ENCODE measurements at regions not wholly inside any gene's neighbourhood (a gene's known extent, or its start where the extent isn't known, plus 50 kb on each side); places are given as distances from the start of the nearest gene placed in this dataset.

GRCh38 chr1:30600258-30600657 is 123.1 kb downstream of the MATN1 start:
- no peak for TF ChIP-seq CTCF (IDR thresholded peaks at IDR 0.05)
- Histone ChIP-seq H3K27me3 (no peaks in the 10 kb centered on the region), H3K36me3 (no peaks in the 10 kb centered on the region), H3K4me1 (ENCODE audit: control insufficient read depth in 1 of 2, insufficient read depth in 1 of 2, low read depth in 1 of 2, low read length in 1 of 2) (no peaks in the 10 kb centered on the region), H3K4me3 (ENCODE audit: low read depth in 1 of 2, low read length in 1 of 2) (no peak overlapping the region), H3K27ac (no peak overlapping the region), H3K9me3 (no peaks in the 10 kb centered on the region)

- Histone ChIP-seq H3K4me3 (ENCODE audit: low read depth in 1 of 2, low read length in 1 of 2) (no peak overlapping the region), H3K36me3 (no peaks in the 10 kb centered on the region), H3K27me3 (no peaks in the 10 kb centered on the region), H3K27ac (no peak overlapping the region), H3K4me1 (ENCODE audit: control insufficient read depth in 1 of 2, insufficient read depth in 1 of 2, low read depth in 1 of 2, low read length in 1 of 2) (no peaks in the 10 kb centered on the region), H3K9me3 (no peaks in the 10 kb centered on the region)
- no peak for TF ChIP-seq CTCF (IDR thresholded peaks at IDR 0.05)
Observed at GRCh38 chr1:30599721-30600120, 123.7 kb downstream of the MATN1 start.

- H3K4me3 ChIP-seq (ENCODE audit: low read depth in 1 of 2, low read length in 1 of 2): no peak overlapping the region
- TF ChIP-seq CTCF (IDR thresholded peaks at IDR 0.05): no peak
- H3K36me3 ChIP-seq: no peaks in the 10 kb centered on the region
- H3K9me3 ChIP-seq: no peaks in the 10 kb centered on the region
- H3K27ac ChIP-seq: no peak overlapping the region
- H3K27me3 ChIP-seq: no peaks in the 10 kb centered on the region
- H3K4me1 ChIP-seq (ENCODE audit: control insufficient read depth in 1 of 2, insufficient read depth in 1 of 2, low read depth in 1 of 2, low read length in 1 of 2): no peaks in the 10 kb centered on the region
Observed at GRCh38 chr1:30598571-30599114, 124.7 kb downstream of the MATN1 start.

GRCh38 chr1:30597711-30598110 is 125.7 kb downstream of the MATN1 start:
- no peak for TF ChIP-seq CTCF (IDR thresholded peaks at IDR 0.05)
- no peaks in the 10 kb centered on the region for H3K9me3 ChIP-seq
- H3K36me3 ChIP-seq: no peaks in the 10 kb centered on the region
- no peak overlapping the region for H3K27ac ChIP-seq
- no peak overlapping the region for H3K4me3 ChIP-seq (ENCODE audit: low read depth in 1 of 2, low read length in 1 of 2)
- H3K4me1 ChIP-seq (ENCODE audit: control insufficient read depth in 1 of 2, insufficient read depth in 1 of 2, low read depth in 1 of 2, low read length in 1 of 2): no peaks in the 10 kb centered on the region
- no peaks in the 10 kb centered on the region for H3K27me3 ChIP-seq

- Histone ChIP-seq H3K4me1 (ENCODE audit: control insufficient read depth in 1 of 2, insufficient read depth in 1 of 2, low read depth in 1 of 2, low read length in 1 of 2) (no peaks in the 10 kb centered on the region), H3K36me3 (no peaks in the 10 kb centered on the region), H3K27me3 (peaks cover 6% of the 10 kb centered on the region), H3K9me3 (no peaks in the 10 kb centered on the region), H3K27ac (no peak overlapping the region), H3K4me3 (ENCODE audit: low read depth in 1 of 2, low read length in 1 of 2) (no peak overlapping the region)
- TF ChIP-seq CTCF (IDR thresholded peaks at IDR 0.05): no peak
Observed at GRCh38 chr1:30596891-30597290, 126.5 kb downstream of the MATN1 start.

GRCh38 chr1:30596470-30596869 is 126.9 kb downstream of the MATN1 start:
- TF ChIP-seq CTCF (IDR thresholded peaks at IDR 0.05): no peak
- H3K4me3 ChIP-seq (ENCODE audit: low read depth in 1 of 2, low read length in 1 of 2): no peak overlapping the region
- no peaks in the 10 kb centered on the region for H3K4me1 ChIP-seq (ENCODE audit: control insufficient read depth in 1 of 2, insufficient read depth in 1 of 2, low read depth in 1 of 2, low read length in 1 of 2)
- peaks cover 6% of the 10 kb centered on the region for H3K27me3 ChIP-seq
- H3K9me3 ChIP-seq: no peaks in the 10 kb centered on the region
- no peaks in the 10 kb centered on the region for H3K36me3 ChIP-seq
- no peak overlapping the region for H3K27ac ChIP-seq
